ENCODE measurements at regions not wholly inside any gene's neighbourhood (a gene's known extent, or its start where the extent isn't known, plus 50 kb on each side); places are given as distances from the start of the nearest gene placed in this dataset.

DNA sequence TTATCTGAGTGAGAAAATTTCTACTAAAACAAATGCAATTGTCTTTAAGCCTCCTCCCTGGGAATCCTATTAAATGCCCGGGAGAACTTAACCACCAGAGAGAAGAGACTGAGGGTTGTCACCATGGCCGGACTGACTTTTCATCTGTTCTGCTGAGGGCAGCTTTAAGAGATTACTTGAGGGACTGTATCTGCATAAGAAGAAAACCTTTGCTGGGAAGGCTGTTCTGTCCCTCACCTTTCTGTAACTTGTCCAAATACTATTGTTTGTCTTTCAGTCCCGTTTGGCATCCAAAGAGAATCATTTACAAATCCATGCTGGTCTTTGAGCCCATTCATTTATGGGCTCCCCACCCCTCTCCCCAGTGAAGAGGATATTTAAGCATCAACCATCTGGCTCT lies 306.3 kb upstream of the FLRT2 start:
- TF ChIP-seq POLR2A (IDR thresholded peaks at IDR 0.05) (no peak), CTCF (IDR thresholded peaks at IDR 0.05) (no peak)
